Keratinocyte (primary cell): ENCODE measurements at regions not wholly inside any gene's neighbourhood (a gene's known extent, or its start where the extent isn't known, plus 50 kb on each side); places are given as distances from the start of the nearest gene placed in this dataset.

Experiments
- EZH2 ChIP-seq: IDR thresholded peaks from one replicate; pipeline ENCODE4 v1.6.1; 2012; ENCODE audit warnings: inconsistent platforms, mild to moderate bottlenecking, low read length, moderate library complexity
- TF ChIP-seq, protein P1 (sequence below), 3 experiments: IDR thresholded peaks in 1 of 3; conservative IDR thresholded peaks in 1 of 3; optimal IDR thresholded peaks in 1 of 3; 2 replicates in 2 of 3; 3 replicates in 1 of 3; pipeline versions ENCODE3 to v1.5.1; 2011; ENCODE audit warnings: low read length in 3 of 3, mild to moderate bottlenecking in 3 of 3, moderate library complexity in 2 of 3, control low read depth in 1 of 3, inconsistent platforms in 1 of 3; ENCODE audit not compliant: insufficient read depth in 2 of 3; ENCODE audit errors: extremely low read depth in 1 of 3

DNA sequence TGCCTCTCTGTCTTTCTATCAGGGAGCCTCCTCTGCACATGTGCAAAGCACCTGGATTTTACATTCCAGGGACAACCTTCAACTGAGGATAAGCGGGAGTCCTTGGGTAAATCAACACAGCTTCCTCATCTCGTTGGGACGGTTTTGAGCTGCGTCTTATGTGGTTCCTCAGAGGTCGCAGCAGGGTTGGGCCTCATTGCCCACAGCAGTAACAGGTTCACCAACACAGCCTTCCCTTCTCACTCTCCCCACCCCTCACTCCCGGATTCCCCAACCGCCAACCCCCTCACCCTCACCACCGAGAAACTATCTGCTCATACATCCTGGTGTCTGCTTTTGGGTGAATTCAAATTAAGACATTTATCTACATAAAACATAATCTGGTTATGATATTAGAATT lies 155.8 kb upstream of the GGTLC1 start:
- TF ChIP-seq, protein P1, sequence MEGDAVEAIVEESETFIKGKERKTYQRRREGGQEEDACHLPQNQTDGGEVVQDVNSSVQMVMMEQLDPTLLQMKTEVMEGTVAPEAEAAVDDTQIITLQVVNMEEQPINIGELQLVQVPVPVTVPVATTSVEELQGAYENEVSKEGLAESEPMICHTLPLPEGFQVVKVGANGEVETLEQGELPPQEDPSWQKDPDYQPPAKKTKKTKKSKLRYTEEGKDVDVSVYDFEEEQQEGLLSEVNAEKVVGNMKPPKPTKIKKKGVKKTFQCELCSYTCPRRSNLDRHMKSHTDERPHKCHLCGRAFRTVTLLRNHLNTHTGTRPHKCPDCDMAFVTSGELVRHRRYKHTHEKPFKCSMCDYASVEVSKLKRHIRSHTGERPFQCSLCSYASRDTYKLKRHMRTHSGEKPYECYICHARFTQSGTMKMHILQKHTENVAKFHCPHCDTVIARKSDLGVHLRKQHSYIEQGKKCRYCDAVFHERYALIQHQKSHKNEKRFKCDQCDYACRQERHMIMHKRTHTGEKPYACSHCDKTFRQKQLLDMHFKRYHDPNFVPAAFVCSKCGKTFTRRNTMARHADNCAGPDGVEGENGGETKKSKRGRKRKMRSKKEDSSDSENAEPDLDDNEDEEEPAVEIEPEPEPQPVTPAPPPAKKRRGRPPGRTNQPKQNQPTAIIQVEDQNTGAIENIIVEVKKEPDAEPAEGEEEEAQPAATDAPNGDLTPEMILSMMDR (optimal IDR thresholded peaks at IDR 0.05 in 1 of 3, IDR thresholded peaks at IDR 0.05 in 1 of 3, conservative IDR thresholded peaks at IDR 0.05 in 1 of 3; ENCODE audit: extremely low read depth in 1 of 3, insufficient read depth in 2 of 3, low read length in 3 of 3), result no peak
- no peak for TF ChIP-seq EZH2
